ENCODE measurements at regions not wholly inside any gene's neighbourhood (a gene's known extent, or its start where the extent isn't known, plus 50 kb on each side); places are given as distances from the start of the nearest gene placed in this dataset.

GRCh38 chr18:25805939-25806338 lies 284.5 kb downstream of the SS18 start:
- FAIRE-seq: no peak

GRCh38 chr18:25805323-25805722 lies 285.1 kb downstream of the SS18 start:
- no peak for FAIRE-seq

- no peak for FAIRE-seq
Observed at GRCh38 chr18:25799231-25799630, 291.2 kb downstream of the SS18 start.

GRCh38 chr18:25798046-25798445 lies 292.4 kb downstream of the SS18 start:
- no peak for FAIRE-seq

- no peak for FAIRE-seq
Observed at GRCh38 chr18:25795213-25795612, 295.2 kb downstream of the SS18 start.

GRCh38 chr18:25787276-25787675 lies 303.1 kb downstream of the SS18 start:
- no peak for FAIRE-seq

DNA sequence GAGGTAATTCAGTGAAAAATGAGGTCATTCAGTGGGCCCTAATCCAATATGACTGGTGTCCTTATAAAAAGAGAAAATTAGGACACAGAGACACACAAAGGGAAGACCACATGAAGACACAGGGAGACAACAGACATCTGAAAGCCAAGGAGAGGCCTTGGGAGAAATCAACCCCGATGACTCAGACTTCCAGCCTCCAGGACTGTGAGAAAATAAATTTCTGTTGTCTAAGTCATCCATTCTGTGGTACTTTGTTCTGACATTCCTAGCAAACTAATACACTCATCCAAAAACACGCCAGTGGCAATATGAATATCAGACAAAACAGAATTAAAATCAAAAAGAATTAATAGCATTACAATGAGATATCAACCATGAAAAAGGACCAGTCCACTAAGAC lies 303.7 kb downstream of the SS18 start:
- no peak for FAIRE-seq

- no peak for FAIRE-seq
Observed at GRCh38 chr18:25780105-25780504, 310.3 kb downstream of the SS18 start.

DNA sequence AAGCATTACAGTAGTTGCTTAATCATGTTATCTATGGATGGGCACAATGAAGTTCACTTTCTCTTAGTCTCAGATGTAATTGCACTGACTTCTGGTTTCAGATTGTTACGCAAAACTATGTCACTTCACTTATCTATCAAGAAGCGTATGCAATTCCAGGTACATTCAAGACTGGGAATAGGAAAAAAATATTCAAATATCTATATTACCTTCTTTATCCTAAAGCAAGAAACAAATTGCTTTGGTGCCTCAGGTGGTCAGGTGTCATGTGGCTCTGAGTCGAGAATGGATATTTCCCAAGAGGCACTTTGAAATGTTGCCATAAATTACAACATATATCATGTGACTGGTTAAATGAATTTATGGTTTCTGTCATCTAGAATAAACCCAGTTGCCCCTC lies 318.6 kb downstream of the SS18 start:
- no peak for FAIRE-seq

DNA sequence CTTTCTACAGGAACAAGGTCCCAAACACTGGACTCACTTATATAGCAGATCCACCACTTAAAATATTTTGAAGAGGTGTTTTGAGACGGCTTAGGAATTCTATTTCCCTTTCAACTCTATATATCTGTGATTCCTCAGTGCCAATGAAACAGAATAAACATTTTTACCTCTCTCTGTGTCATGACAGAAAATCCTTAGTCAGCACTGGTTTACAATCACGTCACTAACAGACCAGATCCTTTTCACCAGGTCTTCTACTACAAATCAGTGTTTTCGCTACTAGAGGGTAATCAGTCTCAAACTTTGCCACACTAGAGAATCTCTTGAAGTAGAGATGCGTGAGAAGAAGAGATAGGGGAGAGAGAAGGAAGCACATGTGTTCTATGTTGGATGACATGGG lies 325.6 kb downstream of the SS18 start:
- FAIRE-seq: no peak

DNA sequence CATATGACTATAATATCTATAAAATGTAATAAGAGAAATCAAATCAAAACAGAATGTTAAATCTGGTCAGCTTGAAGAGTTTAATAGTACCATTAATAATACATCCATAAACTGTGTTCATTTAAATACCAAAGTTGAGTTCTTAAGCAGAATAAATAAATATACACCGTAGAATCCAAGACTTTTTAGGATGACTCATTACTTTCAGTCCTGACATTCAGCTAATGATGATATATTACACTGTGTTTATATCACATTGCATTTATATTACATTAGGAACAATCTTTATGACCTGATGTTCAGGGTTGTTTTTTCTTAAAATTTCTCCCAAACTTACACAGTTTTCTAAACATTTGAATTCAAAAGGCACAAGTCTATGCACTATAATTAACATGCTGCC lies 331.3 kb downstream of the SS18 start:
- no peak for FAIRE-seq

DNA sequence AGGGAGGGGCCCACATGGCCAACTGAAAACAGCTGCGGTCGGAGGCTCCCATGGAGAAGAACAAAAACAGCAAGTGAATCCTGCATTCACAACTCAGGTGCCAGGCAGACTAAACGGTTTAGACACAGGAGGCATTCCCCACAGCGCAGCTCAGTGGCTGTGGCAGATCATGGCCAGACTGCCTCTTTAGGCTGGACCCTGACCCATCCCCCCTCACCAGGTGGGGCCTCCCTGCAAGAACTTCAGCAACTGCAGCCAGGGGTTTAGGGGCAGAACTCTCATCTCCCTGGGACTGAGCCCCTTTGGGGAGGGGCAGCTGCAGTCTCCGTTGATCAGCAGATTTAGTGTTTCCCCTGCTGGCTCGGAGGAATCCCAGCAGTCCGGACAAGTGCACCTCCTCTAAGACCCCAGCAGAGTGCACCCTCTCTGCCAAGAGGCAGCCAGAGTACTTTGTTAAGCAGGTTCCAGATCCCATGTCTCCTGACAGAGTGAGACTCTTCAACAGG lies 346.7 kb downstream of the SS18 start:
- FAIRE-seq: no peak

DNA sequence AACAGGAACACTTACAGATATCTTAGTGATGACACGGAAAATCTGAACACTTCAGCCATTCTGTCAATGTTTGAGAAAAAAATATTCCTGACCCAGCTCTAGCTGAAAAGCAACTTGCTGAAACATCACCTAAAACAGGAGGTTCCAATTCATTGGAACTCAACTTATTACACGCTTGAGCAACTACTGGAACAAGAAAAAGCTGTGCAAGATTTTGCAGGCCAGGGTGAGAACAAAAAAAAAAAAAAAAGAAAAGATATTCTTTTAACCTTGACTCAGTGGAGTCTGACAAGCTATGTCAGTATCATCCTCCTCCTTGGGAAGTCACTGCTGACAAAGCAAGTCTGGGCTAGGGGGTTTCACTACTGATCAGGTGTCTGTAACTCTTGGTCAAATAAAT lies 351.0 kb downstream of the SS18 start:
- FAIRE-seq: no peak

GRCh38 chr18:25737710-25738311 lies 352.6 kb downstream of the SS18 start:
- FAIRE-seq: no peak

DNA sequence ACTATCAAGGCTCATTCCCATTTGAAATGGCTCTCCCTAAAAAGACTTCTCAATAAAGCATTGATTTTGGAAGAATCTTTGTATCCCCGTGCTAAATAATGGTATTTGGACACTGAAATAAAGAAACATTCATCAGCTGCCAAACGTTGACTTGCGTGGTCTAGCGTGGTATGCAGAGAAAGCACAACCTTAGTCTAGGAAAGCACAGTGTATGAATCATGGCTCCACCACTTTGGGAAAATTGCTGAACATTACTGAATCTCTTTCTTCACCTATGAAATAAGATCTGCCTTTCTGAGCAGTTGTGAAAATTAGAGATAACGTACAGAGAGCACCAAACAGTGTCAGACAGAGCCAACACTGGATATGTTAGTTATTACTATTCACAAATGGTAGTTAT lies 353.9 kb downstream of the SS18 start:
- no peak for FAIRE-seq

DNA sequence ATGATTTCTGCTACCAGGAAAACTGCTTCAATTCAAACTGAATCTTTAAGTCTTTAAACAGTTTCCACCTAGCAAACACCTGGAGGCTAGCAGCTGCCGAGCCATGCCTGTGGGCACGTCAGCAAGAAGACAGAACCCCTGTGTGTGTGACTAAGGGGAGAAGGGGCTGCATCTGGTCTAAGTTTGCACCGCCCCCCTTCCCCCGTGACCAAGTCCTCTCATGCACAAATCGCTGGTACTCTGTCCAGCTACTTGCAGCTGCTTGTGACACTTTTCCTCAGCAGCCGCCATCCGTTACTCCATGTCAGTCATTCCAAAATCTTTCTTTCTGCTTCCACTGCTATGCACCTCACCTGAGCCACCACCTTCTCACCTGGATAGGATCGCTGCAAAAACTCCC lies 355.0 kb downstream of the SS18 start:
- FAIRE-seq: no peak

GRCh38 chr18:25734336-25734735 lies 356.1 kb downstream of the SS18 start:
- no peak for FAIRE-seq

- no peak for FAIRE-seq
Observed at GRCh38 chr18:25732862-25733261, 357.6 kb downstream of the SS18 start.

DNA sequence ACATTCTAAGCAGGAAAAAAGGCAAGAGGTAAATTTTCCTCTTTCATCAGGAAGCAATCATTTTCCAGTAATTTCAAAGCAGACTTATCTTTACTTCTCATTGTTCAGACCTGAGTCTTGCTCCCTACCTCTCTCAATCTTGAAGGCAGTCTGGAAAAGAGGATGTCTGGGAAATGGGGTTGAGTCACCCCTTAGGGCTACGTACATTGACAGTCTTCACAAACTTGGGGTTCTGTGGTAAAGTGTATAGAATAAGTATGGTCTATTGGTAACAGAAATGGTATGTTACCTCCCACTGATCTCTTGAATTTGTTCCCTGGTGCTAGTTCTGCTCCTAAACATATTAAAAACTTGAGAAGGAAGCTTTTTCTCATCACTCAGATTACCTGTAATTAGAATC lies 361.3 kb downstream of the SS18 start:
- no peak for FAIRE-seq

GRCh38 chr18:25727281-25727985 lies 363.0 kb downstream of the SS18 start:
- FAIRE-seq: no peak

DNA sequence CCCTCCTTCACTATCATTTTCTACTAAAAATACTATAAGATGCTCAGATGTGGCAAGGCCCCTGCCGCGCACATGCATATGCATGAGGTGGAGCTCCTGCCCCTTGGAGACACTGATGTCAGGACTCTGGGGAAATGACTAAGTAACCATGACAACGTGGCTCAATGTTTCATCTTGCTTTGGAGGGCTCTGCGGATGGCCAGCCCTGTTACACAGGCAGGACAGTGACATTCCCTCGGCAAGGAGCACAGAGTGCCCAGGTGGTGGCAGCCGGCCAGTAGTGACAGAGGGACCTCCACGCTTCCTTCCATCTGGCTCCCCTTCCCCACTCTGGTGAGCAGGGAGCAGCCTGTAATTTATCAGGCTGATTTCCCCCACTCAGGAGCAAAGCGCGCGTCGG lies 364.1 kb downstream of the SS18 start:
- FAIRE-seq: no peak

- FAIRE-seq: no peak
Observed at GRCh38 chr18:25725501-25725900, 364.9 kb downstream of the SS18 start.

DNA sequence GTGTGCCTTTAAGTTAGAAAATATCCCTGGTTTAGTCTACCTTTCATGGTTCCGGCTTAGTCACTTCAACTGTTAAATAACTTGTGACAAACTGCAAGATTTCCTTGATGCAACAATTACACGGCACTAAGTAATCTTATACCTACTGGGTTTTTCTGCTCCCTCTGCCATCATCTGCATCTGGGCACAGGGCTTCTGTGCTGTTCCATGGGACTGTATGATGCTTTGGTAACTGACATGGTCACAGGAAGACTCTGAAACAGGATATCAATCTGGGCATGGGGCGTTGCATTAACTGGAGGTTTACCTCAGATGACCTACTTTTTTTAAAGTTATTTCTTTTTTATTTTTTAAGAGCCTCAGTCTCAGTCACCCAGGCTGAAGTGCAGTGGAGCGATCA lies 365.4 kb downstream of the SS18 start:
- FAIRE-seq: no peak

GRCh38 chr18:25724121-25724520 lies 366.3 kb downstream of the SS18 start:
- FAIRE-seq: no peak

GRCh38 chr18:25713103-25713502 lies 361.1 kb upstream of the ZNF521 start:
- no peak for FAIRE-seq
